ENCODE measurements at regions not wholly inside any gene's neighbourhood (a gene's known extent, or its start where the extent isn't known, plus 50 kb on each side); places are given as distances from the start of the nearest gene placed in this dataset.
A peak's percentile ranks its signal among the peaks of the same experiment; 100 is the strongest.

- peaks cover 21% of the 10 kb centered on the region for H3K27me3 ChIP-seq (ENCODE audit: low read length)
- no peak overlapping the region for H3K9ac ChIP-seq (ENCODE audit: low read length)
- H2AFZ ChIP-seq (ENCODE audit: low read length) = no peak overlapping the region
- H3K27ac ChIP-seq (ENCODE audit: low read length) = no peak overlapping the region
- no peak overlapping the region for H3K4me2 ChIP-seq (ENCODE audit: low read length)
- POLR2A ChIA-PET (ENCODE audit: unreplicated experiment) = no interaction called here
- TF ChIP-seq EZH2 (IDR thresholded peaks at IDR 0.05; ENCODE audit: low read length, unreplicated experiment) = no peak
- TF ChIP-seq EZH2phosphoT487 (IDR thresholded peaks at IDR 0.05; ENCODE audit: borderline replicate concordance, low read length) = no peak
- TF ChIP-seq, protein P1, sequence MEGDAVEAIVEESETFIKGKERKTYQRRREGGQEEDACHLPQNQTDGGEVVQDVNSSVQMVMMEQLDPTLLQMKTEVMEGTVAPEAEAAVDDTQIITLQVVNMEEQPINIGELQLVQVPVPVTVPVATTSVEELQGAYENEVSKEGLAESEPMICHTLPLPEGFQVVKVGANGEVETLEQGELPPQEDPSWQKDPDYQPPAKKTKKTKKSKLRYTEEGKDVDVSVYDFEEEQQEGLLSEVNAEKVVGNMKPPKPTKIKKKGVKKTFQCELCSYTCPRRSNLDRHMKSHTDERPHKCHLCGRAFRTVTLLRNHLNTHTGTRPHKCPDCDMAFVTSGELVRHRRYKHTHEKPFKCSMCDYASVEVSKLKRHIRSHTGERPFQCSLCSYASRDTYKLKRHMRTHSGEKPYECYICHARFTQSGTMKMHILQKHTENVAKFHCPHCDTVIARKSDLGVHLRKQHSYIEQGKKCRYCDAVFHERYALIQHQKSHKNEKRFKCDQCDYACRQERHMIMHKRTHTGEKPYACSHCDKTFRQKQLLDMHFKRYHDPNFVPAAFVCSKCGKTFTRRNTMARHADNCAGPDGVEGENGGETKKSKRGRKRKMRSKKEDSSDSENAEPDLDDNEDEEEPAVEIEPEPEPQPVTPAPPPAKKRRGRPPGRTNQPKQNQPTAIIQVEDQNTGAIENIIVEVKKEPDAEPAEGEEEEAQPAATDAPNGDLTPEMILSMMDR (conservative IDR thresholded peaks at IDR 0.05; ENCODE audit: low read depth, low read length) = no peak
- no peaks in the 10 kb centered on the region for H3K9me3 ChIP-seq (ENCODE audit: low read length)
- ATAC-seq (no peak), DNase-seq (no peak)
- intact Hi-C loops (cut with micrococcal nuclease) = no loop called here
- H4K20me1 ChIP-seq (ENCODE audit: low read length) = no peaks in the 10 kb centered on the region
- H3K9me2 ChIP-seq (replicated peaks; ENCODE audit: low read length) = no peaks in the 10 kb centered on the region
- BruUV-seq (replicated peaks) = no TSS peak
- H3K4me1 ChIP-seq (ENCODE audit: insufficient read depth, low read length) = no peaks in the 10 kb centered on the region
- H3K36me3 ChIP-seq (ENCODE audit: low read depth, low read length) = no peaks in the 10 kb centered on the region
- CTCF ChIA-PET = no interaction called here
- H3F3A ChIP-seq (ENCODE audit: low read length, unreplicated experiment) = no peaks in the 10 kb centered on the region
- no peak overlapping the region for H3K4me3 ChIP-seq (ENCODE audit: low read length)
- H3K79me2 ChIP-seq (ENCODE audit: low read length) = no peaks in the 10 kb centered on the region
Observed at GRCh38 chr20:12659942-12660341, 348.8 kb upstream of the SPTLC3 start.

- ATAC-seq = no peak
- H4K20me1 ChIP-seq (ENCODE audit: low read length) = no peaks in the 10 kb centered on the region
Observed at GRCh38 chr20:12660918-12661317, 347.9 kb upstream of the SPTLC3 start.

GRCh38 chr20:12670301-12670700 is 338.5 kb upstream of the SPTLC3 start:
- Histone ChIP-seq H3K27me3 (ENCODE audit: low read length) (peaks cover 44% of the 10 kb centered on the region), H3K27ac (ENCODE audit: low read length) (no peak overlapping the region), H3K9me2 (replicated peaks; ENCODE audit: low read length) (no peaks in the 10 kb centered on the region), H3K4me1 (ENCODE audit: insufficient read depth, low read length) (no peaks in the 10 kb centered on the region), H3K9ac (ENCODE audit: low read length) (no peak overlapping the region), H3K4me2 (ENCODE audit: low read length) (no peak overlapping the region), H3K36me3 (ENCODE audit: low read depth, low read length) (no peaks in the 10 kb centered on the region), H4K20me1 (ENCODE audit: low read length) (no peaks in the 10 kb centered on the region), H3K9me3 (ENCODE audit: low read length) (no peaks in the 10 kb centered on the region), H3K4me3 (ENCODE audit: low read length) (no peak overlapping the region), H2AFZ (ENCODE audit: low read length) (no peak overlapping the region), H3K79me2 (ENCODE audit: low read length) (no peaks in the 10 kb centered on the region), H3F3A (ENCODE audit: low read length, unreplicated experiment) (no peaks in the 10 kb centered on the region)
- POLR2A ChIA-PET (ENCODE audit: unreplicated experiment) = no interaction called here
- CTCF ChIA-PET = no interaction called here
- DNase-seq (no peak), ATAC-seq (no peak)
- intact Hi-C loops (cut with micrococcal nuclease) = no loop called here
- TF ChIP-seq, protein P1 (conservative IDR thresholded peaks at IDR 0.05; ENCODE audit: low read depth, low read length) = no peak
- no peak for TF ChIP-seq EZH2 (IDR thresholded peaks at IDR 0.05; ENCODE audit: low read length, unreplicated experiment)
- no peak for TF ChIP-seq EZH2phosphoT487 (IDR thresholded peaks at IDR 0.05; ENCODE audit: borderline replicate concordance, low read length)
- BruUV-seq (replicated peaks) = no TSS peak

More at GRCh38 chr20:12660918-12661317, 347.9 kb upstream of the SPTLC3 start:
- H3K36me3 ChIP-seq (ENCODE audit: low read depth, low read length) = no peaks in the 10 kb centered on the region
- H3K27ac ChIP-seq (ENCODE audit: low read length) = no peak overlapping the region
- no peak for DNase-seq
- H2AFZ ChIP-seq (ENCODE audit: low read length) = no peak overlapping the region
- POLR2A ChIA-PET (ENCODE audit: unreplicated experiment) = no interaction called here
- intact Hi-C loops (cut with micrococcal nuclease) = no loop called here
- CTCF ChIA-PET = no interaction called here
- no peak overlapping the region for H3K9ac ChIP-seq (ENCODE audit: low read length)
- no peak overlapping the region for H3K4me3 ChIP-seq (ENCODE audit: low read length)
- TF ChIP-seq EZH2phosphoT487 (IDR thresholded peaks at IDR 0.05; ENCODE audit: borderline replicate concordance, low read length) = no peak
- TF ChIP-seq, protein P1 (conservative IDR thresholded peaks at IDR 0.05; ENCODE audit: low read depth, low read length) = peak; percentile 39; the same call in 1 of the 2 replicates
- no peak for TF ChIP-seq EZH2 (IDR thresholded peaks at IDR 0.05; ENCODE audit: low read length, unreplicated experiment)
- no peaks in the 10 kb centered on the region for H3F3A ChIP-seq (ENCODE audit: low read length, unreplicated experiment)
- no peaks in the 10 kb centered on the region for H3K9me2 ChIP-seq (replicated peaks; ENCODE audit: low read length)
- BruUV-seq (replicated peaks) = no TSS peak
- H3K27me3 ChIP-seq (ENCODE audit: low read length) = peaks cover 21% of the 10 kb centered on the region
- H3K4me1 ChIP-seq (ENCODE audit: insufficient read depth, low read length) = no peaks in the 10 kb centered on the region
- H3K9me3 ChIP-seq (ENCODE audit: low read length) = no peaks in the 10 kb centered on the region
- no peaks in the 10 kb centered on the region for H3K79me2 ChIP-seq (ENCODE audit: low read length)
- no peak overlapping the region for H3K4me2 ChIP-seq (ENCODE audit: low read length)

Measured in PC-3 (cell line).